WTC11 (cell line): ENCODE measurements at regions not wholly inside any gene's neighbourhood (a gene's known extent, or its start where the extent isn't known, plus 50 kb on each side); places are given as distances from the start of the nearest gene placed in this dataset.

ENCODE experiments used
- ATAC-seq: fragments of 200-7000 bp; cut with Tn5 transposase; 2 replicates; pipeline ENCODE4 v1.10.0; 2021; ENCODE audit warnings: mild to moderate bottlenecking, moderate library complexity
- CTCF ChIA-PET: fragments of 300-600 bp; sonication (Branson Sonifier 250); formaldehyde crosslinking; loops from one replicate; lab custom pipeline; 2021; ENCODE audit warnings: antibody characterized with exemption; lab: Charles Lee
- POLR2A ChIA-PET: fragments of 350-600 bp; sonication (Branson Sonifier 250); formaldehyde crosslinking; loops from one replicate; lab custom pipeline; 2021; ENCODE audit warnings: antibody characterized with exemption; lab: Charles Lee
- DNase-seq: peaks from one replicate; pipeline ENCODE4 v3.0.0; 2021; ENCODE audit warnings: low spot score
- H3K27ac Mint-ChIP-seq: 2 replicates; pipeline ENCODE4 v1.8.0; 2021; ENCODE audit warnings: mixed read lengths
- H3K27me3 Mint-ChIP-seq: 2 replicates; pipeline ENCODE4 v1.8.0; 2021; ENCODE audit warnings: low read depth, mild to moderate bottlenecking, moderate library complexity, mixed read lengths
- H3K36me3 Mint-ChIP-seq: 2 replicates; pipeline ENCODE4 v1.8.0; 2021; ENCODE audit warnings: mixed read lengths
- H3K4me1 Mint-ChIP-seq: 2 replicates; pipeline ENCODE4 v1.8.0; 2022; ENCODE audit warnings: mixed read lengths
- H3K4me3 Mint-ChIP-seq: 2 replicates; pipeline ENCODE4 v1.8.0; 2021; ENCODE audit warnings: mild to moderate bottlenecking, moderate library complexity, mixed read lengths
- H3K9me3 Mint-ChIP-seq: 2 replicates; pipeline ENCODE4 v1.8.0; 2021; ENCODE audit warnings: mixed read lengths
- CBFB ChIP-seq: sonication (generic); formaldehyde crosslinking; IDR thresholded peaks from 2 replicates; pipeline ENCODE4 v1.8.1; 2022; ENCODE audit warnings: mild to moderate bottlenecking, low read depth, missing genetic modification reagents
- CTCF ChIP-seq: fragments of 200-600 bp; IDR thresholded peaks from 2 replicates; pipeline ENCODE4 v1.8.0; 2022; ENCODE audit warnings: antibody characterized with exemption
- EMX1 ChIP-seq: fragments of 250-450 bp; sonication (Bioruptor Pico); IDR thresholded peaks from 2 replicates; pipeline ENCODE4 v1.8.0; 2021; ENCODE audit warnings: mild to moderate bottlenecking
- FOXP1 ChIP-seq: sonication (generic); formaldehyde crosslinking; IDR thresholded peaks from 2 replicates; pipeline ENCODE4 v1.8.0; 2022; ENCODE audit warnings: missing genetic modification reagents, mild to moderate bottlenecking, moderate library complexity, borderline replicate concordance
- FOXP4 ChIP-seq: sonication (generic); formaldehyde crosslinking; IDR thresholded peaks from 2 replicates; pipeline ENCODE4 v1.8.0; 2022; ENCODE audit warnings: mild to moderate bottlenecking, missing genetic modification reagents
- HMGA2 ChIP-seq: fragments of 250-450 bp; sonication (Bioruptor Pico); IDR thresholded peaks from 2 replicates; pipeline ENCODE4 v1.4.0; 2021; ENCODE audit warnings: mild to moderate bottlenecking, moderate library complexity
- HMGXB4 ChIP-seq: sonication (generic); formaldehyde crosslinking; IDR thresholded peaks from 2 replicates; pipeline ENCODE4 v1.8.1; 2023; ENCODE audit warnings: mild to moderate bottlenecking, moderate library complexity, missing genetic modification reagents
- KAT7 ChIP-seq: sonication (generic); formaldehyde crosslinking; IDR thresholded peaks from 2 replicates; pipeline ENCODE4 v1.8.1; 2023; ENCODE audit warnings: missing genetic modification reagents, mild to moderate bottlenecking, borderline replicate concordance
- NR3C1 ChIP-seq: sonication (generic); formaldehyde crosslinking; conservative IDR thresholded peaks from 2 replicates; pipeline ENCODE4 v1.8.1; 2023; ENCODE audit warnings: low read depth, mild to moderate bottlenecking, missing genetic modification reagents
- TCF7 ChIP-seq: sonication (generic); formaldehyde crosslinking; IDR thresholded peaks from 2 replicates; pipeline ENCODE4 v1.8.0; 2022; ENCODE audit warnings: mild to moderate bottlenecking, low read depth, missing genetic modification reagents, moderate library complexity
- TEAD1 ChIP-seq: sonication (generic); formaldehyde crosslinking; IDR thresholded peaks from 2 replicates; pipeline ENCODE4 v1.8.0; 2022; ENCODE audit warnings: mild to moderate bottlenecking, missing genetic modification reagents
- ZNF317 ChIP-seq: sonication (generic); formaldehyde crosslinking; IDR thresholded peaks from 2 replicates; pipeline ENCODE4 v1.8.1; 2023; ENCODE audit warnings: low read depth, mild to moderate bottlenecking, moderate library complexity, missing genetic modification reagents, borderline replicate concordance
- ZNF396 ChIP-seq: fragments of 250-450 bp; sonication (Bioruptor Pico); IDR thresholded peaks from 2 replicates; pipeline ENCODE4 v1.8.0; 2021; ENCODE audit warnings: mild to moderate bottlenecking, moderate library complexity, borderline replicate concordance
- ZNF512 ChIP-seq: sonication (generic); formaldehyde crosslinking; IDR thresholded peaks from 2 replicates; pipeline ENCODE4 v1.8.1; 2022; ENCODE audit warnings: missing genetic modification reagents, borderline replicate concordance
- TF ChIP-seq, protein P1 (sequence below): sonication (generic); formaldehyde crosslinking; IDR thresholded peaks from 2 replicates; pipeline ENCODE4 v1.8.1; 2022; ENCODE audit warnings: low read depth, missing genetic modification reagents, borderline replicate concordance
- TF ChIP-seq, protein P2 (sequence below): sonication (generic); formaldehyde crosslinking; IDR thresholded peaks from 2 replicates; pipeline ENCODE4 v1.8.0; 2023; ENCODE audit warnings: missing genetic modification reagents, mild to moderate bottlenecking, borderline replicate concordance

DNA sequence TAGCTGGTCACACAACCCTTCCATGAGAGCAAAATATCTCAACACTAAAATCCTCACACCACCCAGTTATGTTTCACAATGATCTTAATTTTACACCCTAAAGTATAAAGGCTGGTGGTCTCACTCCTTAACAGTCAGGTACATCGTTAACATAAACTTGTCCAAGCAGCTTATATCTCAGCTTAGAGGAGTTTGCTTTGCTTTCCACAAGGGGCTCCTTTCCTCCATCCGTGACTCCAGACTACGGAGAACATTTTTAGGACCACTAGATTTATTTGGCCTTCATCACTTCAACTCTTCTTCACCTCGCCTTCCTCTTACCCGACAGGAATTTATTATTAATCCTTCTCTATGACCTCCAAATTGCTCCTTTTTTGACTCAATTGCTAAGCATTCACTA lies 1014.1 kb upstream of the NUDT12 start (continued):
- no peak for TF ChIP-seq FOXP4 (CRISPR knock-in tag)

DNA sequence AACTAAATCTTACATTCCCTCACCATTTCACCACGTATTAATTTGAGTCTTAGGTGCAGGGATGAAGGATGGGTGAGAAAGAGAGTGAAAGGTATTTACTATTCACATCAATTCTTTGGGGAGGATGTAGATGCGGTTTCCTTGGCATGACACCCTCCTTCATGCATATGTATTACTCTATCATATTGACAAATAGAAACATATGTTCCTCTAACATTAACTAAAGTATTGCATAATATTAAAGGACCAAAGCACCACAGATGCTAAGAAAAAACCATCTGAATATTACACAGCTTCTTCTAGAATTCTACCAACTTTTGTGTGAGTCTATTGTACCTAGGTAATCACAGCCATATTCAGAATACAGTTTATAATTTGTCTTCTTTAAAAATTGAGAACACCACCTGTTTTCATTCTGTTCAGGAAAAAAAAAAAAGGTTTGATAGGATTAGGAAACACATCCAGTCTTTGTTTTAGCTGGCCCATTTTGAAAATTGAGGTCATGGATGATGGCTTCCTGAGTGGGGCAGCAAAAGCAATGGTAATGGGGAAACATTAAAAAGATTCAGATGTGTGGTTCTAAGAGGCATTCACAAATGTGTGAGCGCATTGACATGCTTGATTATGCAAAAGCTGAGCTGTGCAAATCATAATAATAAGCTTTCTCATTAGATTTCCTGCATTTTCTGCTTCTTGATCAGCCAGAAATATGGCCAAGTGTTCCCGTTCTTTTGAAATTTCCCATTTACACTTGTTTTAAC lies 1011.5 kb upstream of the NUDT12 start:
- no peak for DNase-seq
- Mint-ChIP-seq H3K36me3 (no peaks in the 10 kb centered on the region), H3K27me3 (no peaks in the 10 kb centered on the region), H3K4me3 (no peak overlapping the region), H3K4me1 (peaks cover 17% of the 10 kb centered on the region), H3K9me3 (0 out of 2 replicates have a peak, but pooled peaks cover under 1% of the 10 kb centered on the region)
- POLR2A ChIA-PET = no interaction called here
- TF ChIP-seq CBFB = no peak
- TF ChIP-seq, all 79 proteins: peak for 0
- CTCF ChIA-PET = no interaction called here
- no peak for ATAC-seq
- no peak overlapping the region for H3K27ac Mint-ChIP-seq

DNA sequence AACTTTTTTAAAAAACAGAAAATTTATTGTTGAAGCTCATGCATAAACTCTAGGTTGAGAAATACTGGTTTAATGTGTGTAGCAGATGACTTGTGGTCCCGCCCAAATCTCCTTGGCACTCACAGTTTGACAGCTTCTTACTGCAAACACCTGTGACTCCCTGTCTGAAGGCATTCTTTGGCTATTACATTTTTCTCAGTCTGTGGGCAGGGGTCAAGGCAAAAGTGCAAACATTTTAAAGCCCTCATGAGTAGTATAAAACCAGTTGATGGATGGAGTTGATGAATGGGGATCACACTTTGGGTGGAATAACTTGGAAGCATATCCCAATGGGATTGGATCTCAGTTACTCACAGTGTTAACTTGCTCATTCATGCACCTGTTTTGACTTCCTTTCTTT lies 1007.0 kb upstream of the NUDT12 start:
- ATAC-seq (no peak), DNase-seq (no peak)
- H3K4me3 Mint-ChIP-seq = no peak overlapping the region
- H3K36me3 Mint-ChIP-seq = no peaks in the 10 kb centered on the region
- no peak overlapping the region for H3K27ac Mint-ChIP-seq
- H3K9me3 Mint-ChIP-seq = 0 out of 2 replicates have a peak, but pooled peaks cover 3% of the 10 kb centered on the region
- ChIA-PET CTCF (no interaction called here), POLR2A (no interaction called here)
- no peaks in the 10 kb centered on the region for H3K27me3 Mint-ChIP-seq
- peaks cover 12% of the 10 kb centered on the region for H3K4me1 Mint-ChIP-seq
- TF ChIP-seq EMX1 (CRISPR knock-in tag) (no peak), HMGA2 (no peak), HMGXB4 (no peak), ZNF512 (CRISPR knock-in tag) (no peak), CTCF (no peak), TCF7 (CRISPR knock-in tag) (no peak), KAT7 (no peak), ZNF396 (CRISPR knock-in tag) (no peak), TEAD1 (CRISPR knock-in tag) (no peak), NR3C1 (CRISPR knock-in tag) (no peak), ZNF317 (CRISPR knock-in tag) (no peak), FOXP1 (no peak)
- TF ChIP-seq, protein P1, sequence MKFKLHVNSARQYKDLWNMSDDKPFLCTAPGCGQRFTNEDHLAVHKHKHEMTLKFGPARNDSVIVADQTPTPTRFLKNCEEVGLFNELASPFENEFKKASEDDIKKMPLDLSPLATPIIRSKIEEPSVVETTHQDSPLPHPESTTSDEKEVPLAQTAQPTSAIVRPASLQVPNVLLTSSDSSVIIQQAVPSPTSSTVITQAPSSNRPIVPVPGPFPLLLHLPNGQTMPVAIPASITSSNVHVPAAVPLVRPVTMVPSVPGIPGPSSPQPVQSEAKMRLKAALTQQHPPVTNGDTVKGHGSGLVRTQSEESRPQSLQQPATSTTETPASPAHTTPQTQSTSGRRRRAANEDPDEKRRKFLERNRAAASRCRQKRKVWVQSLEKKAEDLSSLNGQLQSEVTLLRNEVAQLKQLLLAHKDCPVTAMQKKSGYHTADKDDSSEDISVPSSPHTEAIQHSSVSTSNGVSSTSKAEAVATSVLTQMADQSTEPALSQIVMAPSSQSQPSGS (CRISPR knock-in tag) = no peak
- TF ChIP-seq, protein P2, sequence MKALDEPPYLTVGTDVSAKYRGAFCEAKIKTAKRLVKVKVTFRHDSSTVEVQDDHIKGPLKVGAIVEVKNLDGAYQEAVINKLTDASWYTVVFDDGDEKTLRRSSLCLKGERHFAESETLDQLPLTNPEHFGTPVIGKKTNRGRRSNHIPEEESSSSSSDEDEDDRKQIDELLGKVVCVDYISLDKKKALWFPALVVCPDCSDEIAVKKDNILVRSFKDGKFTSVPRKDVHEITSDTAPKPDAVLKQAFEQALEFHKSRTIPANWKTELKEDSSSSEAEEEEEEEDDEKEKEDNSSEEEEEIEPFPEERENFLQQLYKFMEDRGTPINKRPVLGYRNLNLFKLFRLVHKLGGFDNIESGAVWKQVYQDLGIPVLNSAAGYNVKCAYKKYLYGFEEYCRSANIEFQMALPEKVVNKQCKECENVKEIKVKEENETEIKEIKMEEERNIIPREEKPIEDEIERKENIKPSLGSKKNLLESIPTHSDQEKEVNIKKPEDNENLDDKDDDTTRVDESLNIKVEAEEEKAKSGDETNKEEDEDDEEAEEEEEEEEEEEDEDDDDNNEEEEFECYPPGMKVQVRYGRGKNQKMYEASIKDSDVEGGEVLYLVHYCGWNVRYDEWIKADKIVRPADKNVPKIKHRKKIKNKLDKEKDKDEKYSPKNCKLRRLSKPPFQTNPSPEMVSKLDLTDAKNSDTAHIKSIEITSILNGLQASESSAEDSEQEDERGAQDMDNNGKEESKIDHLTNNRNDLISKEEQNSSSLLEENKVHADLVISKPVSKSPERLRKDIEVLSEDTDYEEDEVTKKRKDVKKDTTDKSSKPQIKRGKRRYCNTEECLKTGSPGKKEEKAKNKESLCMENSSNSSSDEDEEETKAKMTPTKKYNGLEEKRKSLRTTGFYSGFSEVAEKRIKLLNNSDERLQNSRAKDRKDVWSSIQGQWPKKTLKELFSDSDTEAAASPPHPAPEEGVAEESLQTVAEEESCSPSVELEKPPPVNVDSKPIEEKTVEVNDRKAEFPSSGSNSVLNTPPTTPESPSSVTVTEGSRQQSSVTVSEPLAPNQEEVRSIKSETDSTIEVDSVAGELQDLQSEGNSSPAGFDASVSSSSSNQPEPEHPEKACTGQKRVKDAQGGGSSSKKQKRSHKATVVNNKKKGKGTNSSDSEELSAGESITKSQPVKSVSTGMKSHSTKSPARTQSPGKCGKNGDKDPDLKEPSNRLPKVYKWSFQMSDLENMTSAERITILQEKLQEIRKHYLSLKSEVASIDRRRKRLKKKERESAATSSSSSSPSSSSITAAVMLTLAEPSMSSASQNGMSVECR (CRISPR knock-in tag) = no peak
